Calu3 (cell line): ENCODE measurements at regions not wholly inside any gene's neighbourhood (a gene's known extent, or its start where the extent isn't known, plus 50 kb on each side); places are given as distances from the start of the nearest gene placed in this dataset.

Experiments used
- BruUV-seq: library from RNA; stranded (reverse); fragments of 400-500 nt; replicated peaks from 2 replicates; lab custom pipeline; 2021; lab: Mats Ljungman, UMichigan
- CTCF ChIA-PET: fragments of 300-600 bp; sonication (Branson Sonifier 250); formaldehyde crosslinking; loops from one replicate; lab custom pipeline; 2022; ENCODE audit warnings: antibody characterized with exemption; lab: Charles Lee
- DNase-seq: peaks from one replicate; pipeline ENCODE4 v3.0.0; 2022
- H3K27ac Mint-ChIP-seq: one replicate; pipeline ENCODE4 v1.8.0; 2022; ENCODE audit warnings: mixed read lengths; ENCODE audit not compliant: unreplicated experiment
- H3K27me3 Mint-ChIP-seq: one replicate; pipeline ENCODE4 v1.8.0; 2022; ENCODE audit warnings: mixed read lengths; ENCODE audit not compliant: unreplicated experiment
- H3K36me3 Mint-ChIP-seq: one replicate; pipeline ENCODE4 v1.8.0; 2022; ENCODE audit warnings: mild to moderate bottlenecking, moderate library complexity, mixed read lengths; ENCODE audit not compliant: insufficient read depth, unreplicated experiment
- H3K4me1 Mint-ChIP-seq: one replicate; pipeline ENCODE4 v1.8.0; 2022; ENCODE audit warnings: mild to moderate bottlenecking, low read depth, mixed read lengths; ENCODE audit not compliant: unreplicated experiment
- H3K4me3 Mint-ChIP-seq: one replicate; pipeline ENCODE4 v1.8.0; 2022; ENCODE audit warnings: mild to moderate bottlenecking, low read depth, moderate library complexity, mixed read lengths; ENCODE audit not compliant: unreplicated experiment
- H3K9me3 Mint-ChIP-seq: one replicate; pipeline ENCODE4 v1.8.0; 2022; ENCODE audit warnings: low read depth, mixed read lengths; ENCODE audit not compliant: unreplicated experiment
- intact Hi-C: fragments of 100-400 bp; cut with micrococcal nuclease; formaldehyde crosslinking; loops from one replicate; pipeline ENCODE4 v1.10.0; 2022; ENCODE audit not compliant: unreplicated experiment
- TF ChIP-seq, protein P1 (sequence below): fragments of 200-600 bp; IDR thresholded peaks from one replicate; pipeline ENCODE4 v1.8.0; 2022; ENCODE audit warnings: antibody characterized with exemption; ENCODE audit not compliant: unreplicated experiment

GRCh38 chr18:7485616-7486015 is 81.5 kb upstream of the PTPRM start:
- no peak overlapping the region for H3K4me3 Mint-ChIP-seq
- H3K27me3 Mint-ChIP-seq = no peaks in the 10 kb centered on the region
- BruUV-seq = no TSS peak
- H3K9me3 Mint-ChIP-seq = peaks cover 8% of the 10 kb centered on the region
- TF ChIP-seq, protein P1, sequence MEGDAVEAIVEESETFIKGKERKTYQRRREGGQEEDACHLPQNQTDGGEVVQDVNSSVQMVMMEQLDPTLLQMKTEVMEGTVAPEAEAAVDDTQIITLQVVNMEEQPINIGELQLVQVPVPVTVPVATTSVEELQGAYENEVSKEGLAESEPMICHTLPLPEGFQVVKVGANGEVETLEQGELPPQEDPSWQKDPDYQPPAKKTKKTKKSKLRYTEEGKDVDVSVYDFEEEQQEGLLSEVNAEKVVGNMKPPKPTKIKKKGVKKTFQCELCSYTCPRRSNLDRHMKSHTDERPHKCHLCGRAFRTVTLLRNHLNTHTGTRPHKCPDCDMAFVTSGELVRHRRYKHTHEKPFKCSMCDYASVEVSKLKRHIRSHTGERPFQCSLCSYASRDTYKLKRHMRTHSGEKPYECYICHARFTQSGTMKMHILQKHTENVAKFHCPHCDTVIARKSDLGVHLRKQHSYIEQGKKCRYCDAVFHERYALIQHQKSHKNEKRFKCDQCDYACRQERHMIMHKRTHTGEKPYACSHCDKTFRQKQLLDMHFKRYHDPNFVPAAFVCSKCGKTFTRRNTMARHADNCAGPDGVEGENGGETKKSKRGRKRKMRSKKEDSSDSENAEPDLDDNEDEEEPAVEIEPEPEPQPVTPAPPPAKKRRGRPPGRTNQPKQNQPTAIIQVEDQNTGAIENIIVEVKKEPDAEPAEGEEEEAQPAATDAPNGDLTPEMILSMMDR = no peak
- H3K27ac Mint-ChIP-seq = no peak overlapping the region
- CTCF ChIA-PET = no interaction called here
- H3K36me3 Mint-ChIP-seq = peaks cover 8% of the 10 kb centered on the region
- no peak for DNase-seq
- peaks cover 32% of the 10 kb centered on the region for H3K4me1 Mint-ChIP-seq
- intact Hi-C loops = loop anchor here (5.0 kb wide), 1 partner anchor 142 kb away; no protein-coding TSS in a partner anchor

- intact Hi-C loops = loop anchor here (2.0 to 5.0 kb wide), 4 partner anchors 24 to 139 kb away; partner anchors contain the start of gene PTPRM
- H3K4me1 Mint-ChIP-seq = peaks cover 41% of the 10 kb centered on the region
- peaks cover 13% of the 10 kb centered on the region for H3K9me3 Mint-ChIP-seq
- no TSS peak for BruUV-seq
- H3K27ac Mint-ChIP-seq = peak overlapping the region; percentile 66
- H3K27me3 Mint-ChIP-seq = no peaks in the 10 kb centered on the region
- TF ChIP-seq, protein P1 = peak; percentile 27
- peaks cover 8% of the 10 kb centered on the region for H3K36me3 Mint-ChIP-seq
- peak; percentile 62 for DNase-seq
- CTCF ChIA-PET = interaction anchor here (0.6 to 2.4 kb wide), 10 partner anchors 13 to 1460 kb away, joined by 3 to 31 read pairs (median 4); partner anchors contain the start of gene PTPRM
- peak overlapping the region; percentile 27 for H3K4me3 Mint-ChIP-seq
These were observed 78.5 kb upstream of the PTPRM start for GRCh38 chr18:7488571-7488970.

- Mint-ChIP-seq H3K36me3 (peaks cover 8% of the 10 kb centered on the region), H3K4me1 (peaks cover 41% of the 10 kb centered on the region), H3K27me3 (no peaks in the 10 kb centered on the region), H3K4me3 (no peak overlapping the region), H3K27ac (no peak overlapping the region), H3K9me3 (peaks cover 13% of the 10 kb centered on the region)
- CTCF ChIA-PET = interaction anchor here (2.4 kb wide), 1 partner anchor 77 kb away, joined by 31 read pairs; the partner anchor contains the start of gene PTPRM
- DNase-seq = no peak
- TF ChIP-seq, protein P1 = no peak
- intact Hi-C loops = no loop called here
- no TSS peak for BruUV-seq
These were observed 77.0 kb upstream of the PTPRM start for GRCh38 chr18:7490104-7490503.

- Mint-ChIP-seq H3K36me3 (peaks cover 8% of the 10 kb centered on the region), H3K27me3 (peaks cover 11% of the 10 kb centered on the region), H3K4me1 (peaks cover 37% of the 10 kb centered on the region), H3K27ac (no peak overlapping the region), H3K4me3 (no peak overlapping the region), H3K9me3 (peaks cover 13% of the 10 kb centered on the region)
- no peak for DNase-seq
- TF ChIP-seq, protein P1 = no peak
- intact Hi-C loops = no loop called here
- BruUV-seq = no TSS peak
- CTCF ChIA-PET = no interaction called here
These were observed 74.7 kb upstream of the PTPRM start for GRCh38 chr18:7492385-7492784.
